ENCODE measurements at regions not wholly inside any gene's neighbourhood (a gene's known extent, or its start where the extent isn't known, plus 50 kb on each side); places are given as distances from the start of the nearest gene placed in this dataset.
"Not testable (repeated sequence)": the region's sequence is repeated elsewhere in the genome, so short reads cannot be mapped to it uniquely, and the experiment has no call there.

- H2BK5ac ChIP-seq (ENCODE audit: low read depth, low read length); H3K4me1 ChIP-seq (replicated peaks in 1 of 4; ENCODE audit: control insufficient read depth in 3 of 4, insufficient read depth in 4 of 4, low read length in 3 of 4); H2AK5ac ChIP-seq (ENCODE audit: low read depth, low read length); H2BK12ac ChIP-seq (ENCODE audit: low read depth, low read length); H3K27ac ChIP-seq (ENCODE audit: low read depth, low read length); H3K9me3 ChIP-seq (ENCODE audit: insufficient read depth in 2 of 2, low read depth in 1 of 2, low read length in 1 of 2); H3K79me2 ChIP-seq (ENCODE audit: control insufficient read depth in 1 of 2, insufficient read depth in 2 of 2, low read length in 2 of 2); H3K4me3 ChIP-seq (ENCODE audit: extremely low read depth in 1 of 4, insufficient read depth in 2 of 4, low read depth in 3 of 4, low read length in 4 of 4); H3K18ac ChIP-seq (ENCODE audit: extremely low read depth, low read length); H3K27me3 ChIP-seq (replicated peaks in 1 of 4; ENCODE audit: control insufficient read depth in 3 of 4, extremely low read depth in 1 of 4, insufficient read depth in 3 of 4, low read length in 3 of 4); H3K9ac ChIP-seq (replicated peaks in 1 of 4; ENCODE audit: extremely low read depth in 1 of 4, low read depth in 3 of 4, low read length in 3 of 4); DNase-seq (ENCODE audit: low read depth in 1 of 2, low spot score in 2 of 2); H4K20me1 ChIP-seq (replicated peaks in 1 of 2; ENCODE audit: control insufficient read depth in 1 of 2, insufficient read depth in 2 of 2, low read length in 2 of 2); FAIRE-seq; H3K4me2 ChIP-seq (ENCODE audit: insufficient read depth in 1 of 2, low read depth in 2 of 2, low read length in 2 of 2); H2BK15ac ChIP-seq (ENCODE audit: low read length); H3K23ac ChIP-seq (ENCODE audit: insufficient read length); H4K5ac ChIP-seq (ENCODE audit: insufficient read length, low read depth, low read length); H2BK120ac ChIP-seq (replicated peaks; ENCODE audit: low read depth, low read length); H3K79me1 ChIP-seq (ENCODE audit: low read depth, low read length); H3K56ac ChIP-seq (replicated peaks; ENCODE audit: insufficient read length, low read depth, low read length); POLR2A ChIA-PET (ENCODE audit: partially characterized antibody); H2BK20ac ChIP-seq (ENCODE audit: low read length); H3K36me3 ChIP-seq (ENCODE audit: control insufficient read depth in 2 of 4, insufficient read depth in 4 of 4, low read length in 3 of 4); H4K8ac ChIP-seq (ENCODE audit: extremely low read depth, insufficient read depth, low read length); H3K23me2 ChIP-seq (ENCODE audit: low read depth, low read length); CTCF ChIA-PET (ENCODE audit: partially characterized antibody); H2AFZ ChIP-seq (ENCODE audit: low read length); H3K4ac ChIP-seq (replicated peaks; ENCODE audit: insufficient read length, low read depth, low read length); H4K91ac ChIP-seq (replicated peaks; ENCODE audit: insufficient read length, low read length); H3K14ac ChIP-seq (ENCODE audit: insufficient read length): not testable (repeated sequence)
- 76% methylated on average over 1 of the region's 1 CpG; no CpG with 5 or more reads in 1 of the 2 experiments for WGBS, 2 experiments (ENCODE audit: extremely low coverage in 1 of 2, insufficient coverage in 1 of 2, insufficient read length in 1 of 2, insufficient replicate concordance in 2 of 2, low coverage in 1 of 2, low lambda C conversion rate in 2 of 2, missing lambda C conversion rate in 1 of 2)
Observed at GRCh38 chr1:70796298-70796697, 251.3 kb downstream of the PTGER3 start.

- H3K9me3 ChIP-seq (ENCODE audit: insufficient read depth in 2 of 2, low read depth in 1 of 2, low read length in 1 of 2); H2BK120ac ChIP-seq (replicated peaks; ENCODE audit: low read depth, low read length); H3K4ac ChIP-seq (replicated peaks; ENCODE audit: insufficient read length, low read depth, low read length); FAIRE-seq; CTCF ChIA-PET (ENCODE audit: partially characterized antibody); H4K8ac ChIP-seq (ENCODE audit: extremely low read depth, insufficient read depth, low read length); H4K91ac ChIP-seq (replicated peaks; ENCODE audit: insufficient read length, low read length); H3K9ac ChIP-seq (replicated peaks in 1 of 4; ENCODE audit: extremely low read depth in 1 of 4, low read depth in 3 of 4, low read length in 3 of 4); H3K79me2 ChIP-seq (ENCODE audit: control insufficient read depth in 1 of 2, insufficient read depth in 2 of 2, low read length in 2 of 2); H3K4me3 ChIP-seq (ENCODE audit: extremely low read depth in 1 of 4, insufficient read depth in 2 of 4, low read depth in 3 of 4, low read length in 4 of 4); H4K20me1 ChIP-seq (replicated peaks in 1 of 2; ENCODE audit: control insufficient read depth in 1 of 2, insufficient read depth in 2 of 2, low read length in 2 of 2); H3K23me2 ChIP-seq (ENCODE audit: low read depth, low read length); H3K27me3 ChIP-seq (replicated peaks in 1 of 4; ENCODE audit: control insufficient read depth in 3 of 4, extremely low read depth in 1 of 4, insufficient read depth in 3 of 4, low read length in 3 of 4); H4K5ac ChIP-seq (ENCODE audit: insufficient read length, low read depth, low read length); H3K23ac ChIP-seq (ENCODE audit: insufficient read length); H2BK12ac ChIP-seq (ENCODE audit: low read depth, low read length); H3K4me1 ChIP-seq (replicated peaks in 1 of 4; ENCODE audit: control insufficient read depth in 3 of 4, insufficient read depth in 4 of 4, low read length in 3 of 4); H2BK5ac ChIP-seq (ENCODE audit: low read depth, low read length); H2BK20ac ChIP-seq (ENCODE audit: low read length); H3K27ac ChIP-seq (ENCODE audit: low read depth, low read length); DNase-seq (ENCODE audit: low read depth in 1 of 2, low spot score in 2 of 2); H3K18ac ChIP-seq (ENCODE audit: extremely low read depth, low read length); H3K79me1 ChIP-seq (ENCODE audit: low read depth, low read length); H2BK15ac ChIP-seq (ENCODE audit: low read length); H3K14ac ChIP-seq (ENCODE audit: insufficient read length); H3K56ac ChIP-seq (replicated peaks; ENCODE audit: insufficient read length, low read depth, low read length); POLR2A ChIA-PET (ENCODE audit: partially characterized antibody); H3K36me3 ChIP-seq (ENCODE audit: control insufficient read depth in 2 of 4, insufficient read depth in 4 of 4, low read length in 3 of 4); H2AK5ac ChIP-seq (ENCODE audit: low read depth, low read length); H3K4me2 ChIP-seq (ENCODE audit: insufficient read depth in 1 of 2, low read depth in 2 of 2, low read length in 2 of 2); H2AFZ ChIP-seq (ENCODE audit: low read length): not testable (repeated sequence)
- 73% methylated on average over 2 of the region's 2 CpGs; no CpG with 5 or more reads in 1 of the 2 experiments for whole genome bisulfite sequencing, 2 experiments (ENCODE audit: extremely low coverage in 1 of 2, insufficient coverage in 1 of 2, insufficient read length in 1 of 2, insufficient replicate concordance in 2 of 2, low coverage in 1 of 2, low lambda C conversion rate in 2 of 2, missing lambda C conversion rate in 1 of 2)
Observed at GRCh38 chr1:70802625-70803024, 245.0 kb downstream of the PTGER3 start.
